Amniotic stem cell (primary cell): ENCODE measurements at regions not wholly inside any gene's neighbourhood (a gene's known extent, or its start where the extent isn't known, plus 50 kb on each side); places are given as distances from the start of the nearest gene placed in this dataset.
"Not testable (repeated sequence)": the region's sequence is repeated elsewhere in the genome, so short reads cannot be mapped to it uniquely, and the experiment has no call there.

ENCODE experiments used
- DNase-seq: peaks from one replicate; lab custom pipeline; 2025; lab: John Stamatoyannopoulos, UW

DNA sequence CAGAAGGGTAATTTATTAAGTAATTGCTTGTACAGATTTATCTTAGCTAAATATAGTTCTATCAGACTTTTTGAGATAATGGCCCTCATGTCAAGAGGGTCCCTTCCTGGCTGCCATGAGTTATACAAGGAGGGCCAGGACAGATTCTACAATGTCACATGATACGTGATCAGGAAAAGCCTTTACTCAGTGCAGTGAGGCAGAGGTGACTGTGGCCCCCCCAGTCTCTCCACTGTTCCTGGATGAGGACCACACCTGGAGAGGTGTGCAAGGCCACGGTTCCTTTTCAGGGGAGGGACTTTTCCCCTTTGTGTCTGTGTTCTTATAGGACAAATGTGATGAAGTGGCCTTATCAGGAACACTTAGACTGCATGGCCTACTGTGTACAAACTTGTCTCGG, 54.3 kb upstream of the LRCH1 start:
- DNase-seq, result no peak

DNA sequence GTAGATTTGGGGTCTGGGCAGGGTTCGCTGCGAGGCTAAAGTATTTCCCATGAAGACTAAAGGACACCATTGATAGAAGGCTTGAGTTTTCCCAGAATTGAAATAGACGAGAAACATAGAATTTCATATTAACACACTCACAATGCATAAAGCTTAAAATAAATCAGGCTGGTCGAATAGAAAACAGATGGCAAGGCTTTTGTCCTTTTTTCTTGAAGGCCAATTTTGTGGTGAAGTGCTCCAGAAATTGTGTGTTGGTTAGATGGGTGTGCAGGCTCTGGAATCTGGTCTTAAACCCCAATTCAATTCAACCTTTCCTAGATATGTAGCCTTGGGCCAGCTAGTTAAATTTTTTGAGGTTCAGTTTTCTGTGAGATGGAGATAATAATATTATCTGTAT, 56.9 kb upstream of the LRCH1 start:
- no peak for DNase-seq

- DNase-seq, result no peak
Measured at GRCh38 chr13:46495651-46496050, 57.3 kb upstream of the LRCH1 start.

DNA sequence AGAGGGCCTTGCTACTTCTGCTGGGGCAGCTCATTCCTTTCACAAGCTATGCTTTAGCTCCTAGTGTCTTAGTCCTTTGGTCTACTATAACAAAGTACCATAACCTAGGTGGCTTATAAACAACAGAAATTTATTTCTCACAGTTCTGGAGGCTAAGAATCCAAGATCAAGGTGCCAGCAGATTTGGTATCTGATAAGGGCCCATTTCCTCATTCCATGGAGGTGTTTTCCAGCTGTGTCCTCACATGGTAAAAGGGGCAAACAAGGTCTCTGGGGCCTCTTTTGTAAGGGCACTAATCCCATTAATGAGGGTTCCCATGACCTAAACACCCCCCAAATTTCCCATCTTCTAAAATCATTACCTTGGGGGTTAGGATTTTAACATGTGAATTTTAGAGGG, 57.9 kb upstream of the LRCH1 start:
- DNase-seq, result no peak

- peak; percentile 17 for DNase-seq
Measured at GRCh38 chr13:46492946-46493345, 60.0 kb upstream of the LRCH1 start.

DNA sequence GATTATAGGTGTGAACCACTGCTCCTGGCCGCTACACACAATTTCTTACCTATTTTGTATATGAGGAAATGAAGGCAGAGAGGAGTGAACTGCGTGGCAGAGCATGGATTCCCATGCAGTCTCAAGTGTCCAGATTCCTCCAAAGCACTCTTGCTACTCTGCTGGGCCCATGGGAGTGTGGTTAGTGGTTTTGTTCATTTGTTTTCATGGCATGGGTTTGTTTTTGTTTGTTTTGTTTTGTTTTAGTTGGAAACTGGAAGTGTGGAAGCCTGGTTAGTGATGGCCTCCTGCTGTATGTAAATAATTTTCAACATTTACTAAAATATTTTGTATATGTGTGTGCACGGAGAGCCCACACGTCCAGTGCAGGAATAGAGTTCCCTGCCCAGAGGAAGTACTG, 61.3 kb upstream of the LRCH1 start:
- DNase-seq, result no peak

- not testable (repeated sequence) for DNase-seq
Measured at GRCh38 chr13:46490713-46491112, 62.3 kb upstream of the LRCH1 start.

GRCh38 chr13:46490129-46490528, 62.8 kb upstream of the LRCH1 start:
- DNase-seq, result no peak

GRCh38 chr13:46489586-46490023, 63.4 kb upstream of the LRCH1 start:
- peak; percentile 85 for DNase-seq

DNA sequence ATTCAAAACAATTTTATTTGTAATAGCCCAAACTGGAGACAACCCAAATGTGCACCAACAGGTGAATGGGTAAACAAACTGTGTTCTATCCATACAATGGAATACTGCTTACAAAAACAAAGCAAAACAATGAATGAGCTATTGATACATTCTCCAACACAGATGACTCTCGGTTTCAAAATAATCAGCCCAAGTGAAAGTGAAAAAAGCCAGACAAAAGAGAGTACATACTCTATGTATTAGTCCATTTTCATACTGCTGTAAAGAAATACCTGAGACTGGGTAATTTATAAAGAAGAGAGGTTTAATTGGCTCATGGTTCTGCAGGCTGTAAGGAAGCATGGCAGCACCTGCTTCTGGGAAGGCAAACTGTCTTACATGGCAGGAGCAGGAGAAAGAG, 65.2 kb upstream of the LRCH1 start:
- no peak for DNase-seq

GRCh38 chr13:46486270-46486669, 66.7 kb upstream of the LRCH1 start:
- no peak for DNase-seq

DNA sequence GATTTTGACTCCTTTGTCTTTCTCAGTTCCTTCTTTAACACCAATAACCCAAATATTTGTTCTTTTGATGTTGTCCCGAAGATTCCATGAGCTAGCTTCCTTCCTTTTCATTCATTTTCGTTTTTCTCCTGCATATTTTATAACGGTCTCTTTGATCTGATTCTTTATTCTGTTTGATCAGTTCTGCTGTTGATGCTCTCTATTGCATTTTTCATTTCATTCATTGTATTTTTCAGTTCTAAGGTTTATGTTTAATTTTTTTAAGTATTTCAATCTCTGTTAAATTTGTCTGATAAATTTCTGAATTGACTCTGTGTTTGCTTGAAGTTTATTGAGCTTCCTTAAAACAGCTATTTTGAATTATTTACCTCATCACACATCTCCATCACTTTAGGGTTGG, 68.4 kb upstream of the LRCH1 start:
- DNase-seq, result no peak

GRCh38 chr13:46481166-46481565, 71.8 kb upstream of the LRCH1 start:
- no peak for DNase-seq

GRCh38 chr13:46480131-46480530, 72.8 kb upstream of the LRCH1 start:
- no peak for DNase-seq

DNA sequence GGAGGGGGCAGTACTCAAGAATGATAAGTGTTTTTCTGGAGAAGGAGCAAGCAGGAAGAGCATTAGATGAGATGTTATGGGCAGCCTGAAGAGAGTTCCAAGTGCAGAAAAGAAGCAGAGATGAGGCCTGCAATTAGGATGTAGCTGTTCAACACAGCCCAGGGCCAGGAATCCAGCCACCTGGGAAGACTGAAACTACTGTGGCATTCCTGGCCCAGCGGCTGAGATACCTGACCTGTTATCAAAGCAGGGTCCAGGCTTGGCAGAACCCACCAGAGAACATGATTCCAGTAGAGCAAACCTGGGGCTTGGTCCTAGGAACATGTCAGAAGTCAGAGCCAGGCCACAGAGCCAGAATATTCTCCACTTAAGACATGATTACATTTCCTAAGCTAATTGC, 73.3 kb upstream of the LRCH1 start:
- DNase-seq, result no peak

- DNase-seq, result no peak
Measured at GRCh38 chr13:46479283-46479682, 73.7 kb upstream of the LRCH1 start.

- DNase-seq, result no peak
Measured at GRCh38 chr13:46478651-46479050, 74.3 kb upstream of the LRCH1 start.

GRCh38 chr13:46476174-46476573, 76.8 kb upstream of the LRCH1 start:
- no peak for DNase-seq

DNA sequence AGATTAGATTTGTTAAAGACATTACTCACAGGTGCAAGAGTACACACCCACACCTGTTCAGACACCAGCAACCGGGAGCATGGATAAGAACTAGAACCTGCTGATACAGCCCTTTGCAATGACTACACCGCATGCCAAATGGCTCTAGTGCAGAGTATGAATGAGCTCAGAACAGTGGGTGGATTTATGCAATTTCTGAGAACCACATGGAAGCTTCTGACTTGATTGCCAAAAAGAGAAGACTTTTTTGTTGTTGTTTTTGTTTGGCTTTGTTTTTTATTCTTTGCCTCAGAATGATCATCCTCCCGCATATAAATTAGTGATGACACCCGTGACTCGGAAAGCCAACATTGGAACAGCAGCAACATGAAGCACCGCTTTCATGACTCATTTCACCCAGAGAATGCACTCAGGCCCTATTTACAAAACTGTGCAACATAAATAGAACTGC, 77.4 kb upstream of the LRCH1 start:
- DNase-seq, result no peak

GRCh38 chr13:46473806-46474205, 79.2 kb upstream of the LRCH1 start:
- DNase-seq, result no peak

GRCh38 chr13:46472384-46472783, 80.6 kb upstream of the LRCH1 start:
- DNase-seq, result no peak

GRCh38 chr13:46469699-46470098, 82.6 kb upstream of the RUBCNL start:
- not testable (repeated sequence) for DNase-seq

DNA sequence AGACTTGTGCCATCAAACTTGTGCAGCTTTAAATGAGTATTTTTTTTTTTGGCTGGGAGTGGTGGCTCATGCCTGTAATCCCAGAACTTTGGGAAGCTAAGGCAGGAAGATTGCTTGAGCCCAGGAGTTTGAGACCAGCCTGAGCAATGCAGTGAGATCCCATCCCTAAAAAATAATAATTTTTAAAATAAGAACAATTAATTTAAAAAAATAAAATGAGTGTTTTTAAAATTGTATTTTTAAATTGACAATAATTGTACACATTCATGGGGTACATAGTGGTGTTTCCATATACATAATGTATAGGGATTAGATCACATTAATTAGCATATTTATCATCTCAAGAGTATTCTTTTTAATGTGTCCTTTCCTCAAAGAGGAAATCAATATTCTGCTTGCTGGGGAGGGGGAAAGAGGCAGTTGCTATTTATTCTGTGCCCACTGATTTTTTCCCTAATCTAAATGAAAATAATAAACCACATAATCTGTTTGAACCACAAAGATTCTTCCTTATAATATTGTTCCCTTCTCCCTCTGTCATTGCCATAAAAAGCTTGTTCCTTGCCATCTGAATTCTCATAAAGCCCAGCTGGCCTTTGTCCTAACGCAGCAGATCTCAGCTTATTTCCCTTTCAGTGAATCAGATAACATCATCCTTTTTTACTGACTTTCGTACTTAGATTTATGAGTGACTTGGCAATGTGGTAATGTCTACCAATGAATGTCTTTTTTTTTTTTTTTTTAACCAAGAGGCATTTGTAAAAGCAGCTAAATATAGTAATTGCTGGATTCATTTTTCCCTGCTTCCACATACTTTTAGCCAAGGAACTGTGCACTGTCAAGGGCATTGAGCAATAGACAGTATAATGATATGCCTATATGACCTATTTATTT, 81.8 kb upstream of the RUBCNL start:
- peak; percentile 6 for DNase-seq

- DNase-seq, result not testable (repeated sequence)
Measured at GRCh38 chr13:46467694-46468093, 80.6 kb upstream of the RUBCNL start.
